ENCODE measurements at regions not wholly inside any gene's neighbourhood (a gene's known extent, or its start where the extent isn't known, plus 50 kb on each side); places are given as distances from the start of the nearest gene placed in this dataset.
"Not testable (repeated sequence)": the region's sequence is repeated elsewhere in the genome, so short reads cannot be mapped to it uniquely, and the experiment has no call there.

- no peak for DNase-seq (ENCODE audit: low spot score)
Observed at GRCh38 chr11:129503646-129504045, 128.0 kb downstream of the BARX2 start.

DNA sequence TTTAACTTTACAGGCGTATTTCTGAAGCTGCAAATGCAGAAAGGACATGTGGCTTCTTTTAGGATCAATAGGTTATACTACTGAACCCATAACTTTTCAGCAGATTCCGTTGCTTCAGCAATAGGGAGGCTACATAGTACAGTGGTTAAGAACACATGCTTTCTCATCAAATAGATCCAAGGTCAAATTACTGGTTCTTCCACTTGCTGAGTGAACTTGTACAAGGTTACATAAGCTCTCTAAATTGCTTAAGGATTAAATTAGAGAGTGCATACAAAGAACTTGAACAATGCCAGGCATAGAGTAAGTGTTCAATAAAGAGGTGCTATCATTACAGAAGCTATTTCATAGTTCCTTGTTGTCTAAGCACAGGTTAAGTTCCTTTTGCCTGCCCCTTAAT is 129.6 kb downstream of the BARX2 start:
- no peak for DNase-seq (ENCODE audit: low spot score)

GRCh38 chr11:129508163-129508562 is 132.5 kb downstream of the BARX2 start:
- no peak for DNase-seq (ENCODE audit: low spot score)

- DNase-seq (ENCODE audit: low spot score): no peak
Observed at GRCh38 chr11:129528296-129528695, 152.6 kb downstream of the BARX2 start.

- peak; percentile 73 for DNase-seq (ENCODE audit: low spot score)
Observed at GRCh38 chr11:129530154-129530895, 154.7 kb downstream of the BARX2 start.

- no peak for DNase-seq (ENCODE audit: low spot score)
Observed at GRCh38 chr11:129533395-129533794, 157.7 kb downstream of the BARX2 start.

DNA sequence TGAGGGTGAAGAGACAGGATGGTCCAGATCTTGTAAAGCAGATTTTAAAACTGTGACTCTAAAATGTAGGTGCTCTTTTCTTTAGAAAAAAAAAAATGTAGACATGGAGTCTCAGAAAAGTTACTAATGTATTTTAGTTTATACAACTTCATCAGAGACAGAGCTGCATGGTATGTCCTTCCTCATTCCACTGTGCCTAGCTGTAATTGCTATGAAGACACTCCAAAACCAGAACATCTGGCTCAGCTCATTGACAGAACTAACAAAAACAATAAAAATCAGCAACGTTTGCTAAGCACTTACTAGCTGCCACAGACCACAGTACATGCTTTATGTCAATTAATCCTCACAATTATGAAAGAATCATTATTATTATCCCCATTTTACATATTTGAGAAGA is 160.7 kb downstream of the BARX2 start:
- DNase-seq (ENCODE audit: low spot score): no peak

DNA sequence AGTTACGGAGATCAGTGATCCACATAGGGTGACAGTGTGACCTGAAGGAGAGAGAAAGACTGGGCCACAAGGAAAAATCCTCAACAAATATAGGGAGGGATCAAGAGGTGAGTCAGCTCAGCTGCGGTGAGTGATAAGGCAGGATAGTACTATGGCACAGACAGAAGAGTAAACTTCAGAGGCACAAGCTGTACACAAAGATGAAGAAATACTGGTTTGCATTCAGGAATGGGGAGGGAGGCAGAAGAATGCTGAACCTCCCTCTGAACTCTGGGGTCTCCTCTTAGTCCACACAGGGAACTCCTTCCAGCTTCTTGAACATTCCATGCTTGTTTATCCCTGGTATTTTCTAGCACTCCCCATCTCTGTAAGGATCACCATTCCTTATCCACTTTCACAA is 162.7 kb downstream of the BARX2 start:
- no peak for DNase-seq (ENCODE audit: low spot score)

DNA sequence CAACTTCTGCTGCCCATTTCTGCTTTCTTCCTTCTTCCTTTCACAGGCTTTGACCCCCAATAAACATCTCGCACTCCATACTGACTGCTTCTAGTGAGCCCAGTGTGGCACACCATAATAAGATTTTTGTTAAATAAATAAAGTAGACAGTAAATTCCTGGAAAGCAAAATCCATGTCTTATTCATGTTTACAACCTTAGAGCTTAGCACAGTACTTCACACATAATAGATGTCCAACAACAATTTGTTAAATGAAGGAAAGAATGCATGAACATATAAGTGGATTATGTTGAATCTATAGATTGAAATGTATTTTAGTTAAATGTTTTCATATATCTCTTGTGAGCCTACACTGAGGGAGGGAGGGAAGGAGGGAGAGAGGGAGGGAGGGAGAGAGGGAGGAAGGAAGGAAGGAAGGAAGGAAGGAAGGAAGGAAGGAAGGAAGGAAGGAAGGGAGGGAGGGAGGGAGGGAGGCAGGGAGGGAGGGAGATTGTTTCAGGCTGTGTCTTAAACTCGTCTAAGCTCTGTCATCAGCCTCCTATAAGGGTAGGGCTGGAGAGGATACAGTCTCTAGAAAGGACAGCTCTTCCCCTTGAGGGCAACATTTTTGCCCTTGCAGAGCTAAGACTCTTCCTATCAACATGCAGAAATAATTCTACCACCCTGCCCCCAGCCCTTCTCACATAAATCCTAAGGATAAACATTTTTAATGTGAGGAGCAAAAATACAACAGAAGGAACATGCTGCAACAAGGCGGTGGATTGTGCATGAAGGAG is 168.1 kb downstream of the BARX2 start:
- no peak for DNase-seq (ENCODE audit: low spot score)

- DNase-seq (ENCODE audit: low spot score): no peak
Observed at GRCh38 chr11:129544691-129545090, 169.0 kb downstream of the BARX2 start.

DNA sequence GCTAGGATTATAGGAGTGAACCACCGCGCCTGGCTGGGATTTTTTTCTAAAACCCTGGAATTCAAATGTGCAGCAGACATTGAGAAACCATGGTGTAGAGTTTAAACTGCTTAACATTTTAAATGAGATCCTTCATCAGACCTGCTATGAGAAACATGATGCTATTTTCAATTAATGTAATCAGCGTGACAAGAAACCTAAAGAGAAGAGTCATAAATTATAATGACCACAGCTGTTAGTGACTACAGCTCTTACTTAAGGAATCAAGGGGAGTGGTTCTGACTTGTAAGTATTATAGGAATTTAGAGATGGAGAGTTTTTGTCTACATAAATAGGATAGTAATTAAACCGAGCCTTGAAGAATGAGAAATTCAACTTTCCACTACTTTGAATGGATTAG is 170.6 kb downstream of the BARX2 start:
- no peak for DNase-seq (ENCODE audit: low spot score)

DNA sequence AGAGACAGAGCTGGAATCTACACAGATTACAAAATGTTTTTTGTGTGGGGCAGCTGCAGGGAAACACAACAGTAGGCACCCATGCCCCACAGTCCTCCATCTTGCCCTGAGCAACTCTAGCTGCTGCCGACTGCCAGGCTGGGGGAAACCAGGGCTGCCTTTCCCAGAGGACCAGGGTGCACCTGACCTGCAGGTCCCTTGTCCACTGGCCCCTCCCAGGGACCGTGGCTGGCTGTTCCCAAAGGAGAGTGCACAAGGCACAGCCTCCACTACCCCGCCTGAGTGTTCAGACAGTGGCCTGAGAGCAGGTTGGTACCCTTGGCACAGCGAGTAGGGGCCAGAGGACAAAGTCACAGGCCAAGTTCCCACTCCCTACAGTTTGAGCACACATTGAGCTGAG is 181.8 kb downstream of the BARX2 start:
- no peak for DNase-seq (ENCODE audit: low spot score)

GRCh38 chr11:129569007-129569406 is 193.4 kb downstream of the BARX2 start:
- DNase-seq (ENCODE audit: low spot score): no peak

- not testable (repeated sequence) for DNase-seq (ENCODE audit: low spot score)
Observed at GRCh38 chr11:129572667-129573066, 197.0 kb downstream of the BARX2 start.

- no peak for DNase-seq (ENCODE audit: low spot score)
Observed at GRCh38 chr11:129573161-129573560, 197.5 kb downstream of the BARX2 start.

DNA sequence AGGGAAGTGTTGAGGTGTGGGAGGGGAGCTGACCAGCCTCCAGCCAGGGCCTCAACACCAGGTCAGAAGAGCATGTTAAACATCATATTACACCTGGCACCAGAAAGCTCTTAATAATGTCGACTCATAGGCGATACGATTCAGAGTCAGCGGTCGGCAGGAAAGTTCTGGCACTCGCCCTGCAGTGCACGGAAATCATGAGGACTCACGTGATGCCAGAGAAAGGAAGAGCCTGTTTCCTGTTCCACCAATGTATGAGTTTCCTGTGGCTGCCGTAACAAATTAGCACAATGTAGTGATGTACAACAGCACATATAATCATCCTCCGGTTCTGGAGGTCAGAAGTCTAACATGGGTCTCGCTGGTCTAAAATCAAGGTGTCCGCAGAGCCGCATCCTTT is 198.8 kb downstream of the BARX2 start:
- no peak for DNase-seq (ENCODE audit: low spot score)

- no peak for DNase-seq (ENCODE audit: low spot score)
Observed at GRCh38 chr11:129576652-129577051, 201.0 kb downstream of the BARX2 start.

- no peak for DNase-seq (ENCODE audit: low spot score)
Observed at GRCh38 chr11:129578006-129578405, 202.4 kb downstream of the BARX2 start.

GRCh38 chr11:129580278-129580677 is 204.6 kb downstream of the BARX2 start:
- DNase-seq (ENCODE audit: low spot score): no peak

DNA sequence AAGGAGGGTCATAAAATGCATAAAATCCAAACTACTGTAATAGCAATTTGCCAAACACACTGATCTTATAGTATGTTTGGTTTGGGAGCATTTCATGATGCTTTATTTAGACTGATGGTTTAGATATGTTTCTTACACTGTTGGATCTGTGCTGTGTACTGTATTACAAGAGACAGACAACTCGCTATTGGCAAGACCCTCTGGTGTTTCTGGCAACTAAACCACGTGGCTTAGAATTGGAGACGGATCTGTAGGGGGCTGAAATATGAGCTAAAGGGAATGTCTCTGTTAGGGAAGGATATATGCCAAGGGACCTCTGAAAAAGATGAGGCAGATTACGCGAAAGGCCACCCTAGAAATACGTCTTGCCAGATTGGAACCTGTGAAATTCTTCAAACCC is 208.7 kb downstream of the BARX2 start:
- no peak for DNase-seq (ENCODE audit: low spot score)

DNA sequence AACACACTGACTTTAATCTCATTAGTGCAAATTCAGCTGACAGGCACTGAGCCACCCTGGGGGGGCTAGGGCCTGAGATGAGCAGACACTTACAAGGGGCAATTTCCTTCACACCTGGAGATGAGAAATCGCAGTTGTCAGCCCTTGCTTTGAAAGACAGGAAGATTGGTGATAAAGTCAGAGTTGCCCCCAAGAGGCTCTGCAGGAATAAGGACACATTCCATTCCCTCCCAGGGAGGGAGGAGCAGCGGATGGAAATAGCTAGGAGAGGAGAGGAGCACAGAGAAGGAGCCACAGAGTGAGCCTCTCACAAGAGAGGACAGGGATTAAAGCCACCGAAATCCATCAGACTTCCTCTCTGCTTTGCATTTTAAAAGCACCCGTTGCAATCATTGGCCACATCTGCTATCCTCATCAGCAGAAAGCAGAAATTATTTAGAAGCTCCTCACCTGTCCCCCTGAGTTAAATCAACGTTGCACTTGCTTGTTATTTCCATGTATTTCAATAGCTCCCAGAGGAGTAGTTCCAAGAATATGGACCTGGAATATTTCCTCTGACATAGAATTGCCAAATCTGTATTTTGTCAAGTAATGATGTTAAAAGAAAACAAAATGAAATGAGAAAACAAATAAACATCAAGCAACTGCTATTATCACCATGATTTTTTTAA is 213.7 kb downstream of the BARX2 start:
- DNase-seq (ENCODE audit: low spot score): no peak

GRCh38 chr11:129590030-129590752 is 214.5 kb downstream of the BARX2 start:
- DNase-seq (ENCODE audit: low spot score): no peak
